ENCODE measurements at regions not wholly inside any gene's neighbourhood (a gene's known extent, or its start where the extent isn't known, plus 50 kb on each side); places are given as distances from the start of the nearest gene placed in this dataset.

GRCh38 chr2:5530011-5530696, 162.0 kb upstream of the SOX11 start:
- H3K4me3 ChIP-seq (ENCODE audit: control insufficient read depth, low read depth, low read length), result no peak overlapping the region
- no peak for DNase-seq (ENCODE audit: low read depth)
- no peak for TF ChIP-seq CTCF (IDR thresholded peaks at IDR 0.05; ENCODE audit: control insufficient read depth, insufficient read depth, low read depth, low read length, missing control alignments)

GRCh38 chr2:5535301-5535700, 156.9 kb upstream of the SOX11 start:
- H3K4me3 ChIP-seq (ENCODE audit: control insufficient read depth, low read depth, low read length), result no peak overlapping the region
- no peak for DNase-seq (ENCODE audit: low read depth)
- no peak for TF ChIP-seq CTCF (IDR thresholded peaks at IDR 0.05; ENCODE audit: control insufficient read depth, insufficient read depth, low read depth, low read length, missing control alignments)

GRCh38 chr2:5537180-5537688, 154.9 kb upstream of the SOX11 start:
- H3K4me3 ChIP-seq (ENCODE audit: control insufficient read depth, low read depth, low read length), result no peak overlapping the region
- TF ChIP-seq CTCF (IDR thresholded peaks at IDR 0.05; ENCODE audit: control insufficient read depth, insufficient read depth, low read depth, low read length, missing control alignments), result no peak

GRCh38 chr2:5538313-5538712, 153.9 kb upstream of the SOX11 start:
- no peak for DNase-seq (ENCODE audit: low read depth)
- no peak overlapping the region for H3K4me3 ChIP-seq (ENCODE audit: control insufficient read depth, low read depth, low read length)
- TF ChIP-seq CTCF (IDR thresholded peaks at IDR 0.05; ENCODE audit: control insufficient read depth, insufficient read depth, low read depth, low read length, missing control alignments), result no peak

More at GRCh38 chr2:5537180-5537688, 154.9 kb upstream of the SOX11 start:
- DNase-seq (ENCODE audit: low read depth), result no peak

- TF ChIP-seq CTCF (IDR thresholded peaks at IDR 0.05; ENCODE audit: control insufficient read depth, insufficient read depth, low read depth, low read length, missing control alignments), result no peak
- no peak overlapping the region for H3K4me3 ChIP-seq (ENCODE audit: control insufficient read depth, low read depth, low read length)
- DNase-seq (ENCODE audit: low read depth), result no peak
Observed at GRCh38 chr2:5538772-5539171, 153.4 kb upstream of the SOX11 start.

GRCh38 chr2:5539282-5540165, 152.7 kb upstream of the SOX11 start:
- no peak for TF ChIP-seq CTCF (IDR thresholded peaks at IDR 0.05; ENCODE audit: control insufficient read depth, insufficient read depth, low read depth, low read length, missing control alignments)
- DNase-seq (ENCODE audit: low read depth), result no peak
- H3K4me3 ChIP-seq (ENCODE audit: control insufficient read depth, low read depth, low read length), result no peak overlapping the region
